ENCODE measurements at regions not wholly inside any gene's neighbourhood (a gene's known extent, or its start where the extent isn't known, plus 50 kb on each side); places are given as distances from the start of the nearest gene placed in this dataset.

- Histone ChIP-seq H3K36me3 (ENCODE audit: control insufficient read depth, insufficient read depth, low read length) (no peaks in the 10 kb centered on the region), H3K27me3 (replicated peaks; ENCODE audit: control insufficient read depth, insufficient read depth, low read length) (no peaks in the 10 kb centered on the region), H3K4me3 (replicated peaks; ENCODE audit: low read depth, low read length) (no peak overlapping the region)
- DNase-seq (ENCODE audit: extremely low read depth, insufficient read length) = no peak
- TF ChIP-seq CTCF (IDR thresholded peaks at IDR 0.05; ENCODE audit: insufficient read depth, low read length, poor library complexity, severe bottlenecking) = no peak
Measured at GRCh38 chr12:105428793-105429395, 98.4 kb downstream of the C12orf75 start.

GRCh38 chr12:105429511-105429910 is 99.0 kb downstream of the C12orf75 start:
- Histone ChIP-seq H3K36me3 (ENCODE audit: control insufficient read depth, insufficient read depth, low read length) (no peaks in the 10 kb centered on the region), H3K27me3 (replicated peaks; ENCODE audit: control insufficient read depth, insufficient read depth, low read length) (no peaks in the 10 kb centered on the region; the same call in 1 of the 2 replicates), H3K4me3 (replicated peaks; ENCODE audit: low read depth, low read length) (no peak overlapping the region)
- no peak for DNase-seq (ENCODE audit: extremely low read depth, insufficient read length)
- TF ChIP-seq CTCF (IDR thresholded peaks at IDR 0.05; ENCODE audit: insufficient read depth, low read length, poor library complexity, severe bottlenecking) = no peak

GRCh38 chr12:105431537-105432100 is 101.1 kb downstream of the C12orf75 start:
- Histone ChIP-seq H3K4me3 (replicated peaks; ENCODE audit: low read depth, low read length) (no peak overlapping the region), H3K36me3 (ENCODE audit: control insufficient read depth, insufficient read depth, low read length) (no peaks in the 10 kb centered on the region), H3K27me3 (replicated peaks; ENCODE audit: control insufficient read depth, insufficient read depth, low read length) (no peaks in the 10 kb centered on the region; the same call in 1 of the 2 replicates)
- no peak for DNase-seq (ENCODE audit: extremely low read depth, insufficient read length)
- no peak for TF ChIP-seq CTCF (IDR thresholded peaks at IDR 0.05; ENCODE audit: insufficient read depth, low read length, poor library complexity, severe bottlenecking)

- no peak for DNase-seq (ENCODE audit: extremely low read depth, insufficient read length)
- H3K4me3 ChIP-seq (replicated peaks; ENCODE audit: low read depth, low read length) = no peak overlapping the region
- H3K36me3 ChIP-seq (ENCODE audit: control insufficient read depth, insufficient read depth, low read length) = no peaks in the 10 kb centered on the region
- no peaks in the 10 kb centered on the region; the same call in 1 of the 2 replicates for H3K27me3 ChIP-seq (replicated peaks; ENCODE audit: control insufficient read depth, insufficient read depth, low read length)
- TF ChIP-seq CTCF (IDR thresholded peaks at IDR 0.05; ENCODE audit: insufficient read depth, low read length, poor library complexity, severe bottlenecking) = no peak
Measured at GRCh38 chr12:105433804-105434203, 103.3 kb downstream of the C12orf75 start.

- TF ChIP-seq CTCF (IDR thresholded peaks at IDR 0.05; ENCODE audit: insufficient read depth, low read length, poor library complexity, severe bottlenecking) = no peak
- no peaks in the 10 kb centered on the region; the same call in 1 of the 2 replicates for H3K27me3 ChIP-seq (replicated peaks; ENCODE audit: control insufficient read depth, insufficient read depth, low read length)
- DNase-seq (ENCODE audit: extremely low read depth, insufficient read length) = no peak
- no peaks in the 10 kb centered on the region for H3K36me3 ChIP-seq (ENCODE audit: control insufficient read depth, insufficient read depth, low read length)
- no peak overlapping the region for H3K4me3 ChIP-seq (replicated peaks; ENCODE audit: low read depth, low read length)
Measured at GRCh38 chr12:105436636-105437035, 106.1 kb downstream of the C12orf75 start.
